Lung (tissue), 11 donors: ENCODE measurements at regions not wholly inside any gene's neighbourhood (a gene's known extent, or its start where the extent isn't known, plus 50 kb on each side); places are given as distances from the start of the nearest gene placed in this dataset.

Source experiments
- ATAC-seq: fragments of 200-7000 bp; cut with Tn5 transposase; one replicate; pipeline ENCODE4 v1.9.1; 2020; ENCODE audit warnings: moderate number of reproducible peaks; ENCODE audit not compliant: insufficient read depth, low FRiP score
- DNase-seq, 3 donors: peaks; one replicate each; pipeline ENCODE4 v3.0.0-alpha.2; 2013 to 2017
- H3K27ac ChIP-seq, 2 donors: one replicate each; pipeline ENCODE4 v1.5.1; 2013; ENCODE audit warnings: mild to moderate bottlenecking in 2 of 2, moderate library complexity in 2 of 2, control low read depth in 1 of 2, inconsistent platforms in 1 of 2, low read depth in 1 of 2, low read length in 1 of 2
- H3K27me3 ChIP-seq, 3 donors: one replicate each; pipeline ENCODE4 v1.5.1; 2013; ENCODE audit warnings: low read length in 2 of 3; ENCODE audit not compliant: control insufficient read depth in 3 of 3, insufficient read depth in 3 of 3
- H3K36me3 ChIP-seq, 4 donors: one replicate each; pipeline ENCODE4 v1.5.1; 2013; ENCODE audit warnings: low read length in 4 of 4, mild to moderate bottlenecking in 1 of 4, moderate library complexity in 1 of 4; ENCODE audit not compliant: control insufficient read depth in 4 of 4, insufficient read depth in 4 of 4
- H3K4me1 ChIP-seq, 5 donors: one replicate each; pipeline ENCODE4 v1.5.1; 2013; ENCODE audit warnings: low read length in 5 of 5, mild to moderate bottlenecking in 2 of 5, moderate library complexity in 1 of 5; ENCODE audit not compliant: control insufficient read depth in 5 of 5, insufficient read depth in 5 of 5
- H3K4me3 ChIP-seq: one replicate; pipeline ENCODE4 v1.5.1; 2013; ENCODE audit warnings: mild to moderate bottlenecking, control low read depth, moderate library complexity
- H3K9ac ChIP-seq, 2 donors: one replicate each; pipeline ENCODE4 v1.5.1; 2013; ENCODE audit warnings: low read length in 2 of 2, control low read depth in 1 of 2; ENCODE audit not compliant: insufficient read depth in 1 of 2
- H3K9me3 ChIP-seq, 4 donors: one replicate each; pipeline ENCODE4 v1.5.1; 2013; ENCODE audit warnings: low read length in 3 of 4, mild to moderate bottlenecking in 1 of 4, moderate library complexity in 1 of 4; ENCODE audit not compliant: control insufficient read depth in 4 of 4, insufficient read depth in 3 of 4
- WGBS, 2 donors: extraction: QIAGEN DNeasy Blood & Tissue Kit; methylation state at CpG; one replicate each; pipeline ENCODE4 v1.1.7; 2013; 5-methylcytosine and 5-hydroxymethylcytosine counted together
- TF ChIP-seq, protein P1 (sequence below): IDR thresholded peaks from 2 replicates; pipeline ENCODE4 v1.5.1; 2012; ENCODE audit warnings: mild to moderate bottlenecking; ENCODE audit errors: control extremely low read depth, extremely low read depth
- donor health status: control.
- donor health status: control.
- donor health status: Bipolar disorder and iron deficiency.
- donor health status: healthy.
- donor health status: DM: yes; HTN: yes; CAD: no.

- DNase-seq = no peak
- Histone ChIP-seq H3K4me3 (no peak overlapping the region), H3K27ac (no peak overlapping the region), H3K36me3 (no peaks in the 10 kb centered on the region), H3K4me1 (peaks cover 0 to 2% (median 0%) of the 10 kb centered on the region in 5 donors), H3K9me3 (no peaks in the 10 kb centered on the region), H3K27me3 (no peaks in the 10 kb centered on the region), H3K9ac (no peak overlapping the region)
- TF ChIP-seq, protein P1, sequence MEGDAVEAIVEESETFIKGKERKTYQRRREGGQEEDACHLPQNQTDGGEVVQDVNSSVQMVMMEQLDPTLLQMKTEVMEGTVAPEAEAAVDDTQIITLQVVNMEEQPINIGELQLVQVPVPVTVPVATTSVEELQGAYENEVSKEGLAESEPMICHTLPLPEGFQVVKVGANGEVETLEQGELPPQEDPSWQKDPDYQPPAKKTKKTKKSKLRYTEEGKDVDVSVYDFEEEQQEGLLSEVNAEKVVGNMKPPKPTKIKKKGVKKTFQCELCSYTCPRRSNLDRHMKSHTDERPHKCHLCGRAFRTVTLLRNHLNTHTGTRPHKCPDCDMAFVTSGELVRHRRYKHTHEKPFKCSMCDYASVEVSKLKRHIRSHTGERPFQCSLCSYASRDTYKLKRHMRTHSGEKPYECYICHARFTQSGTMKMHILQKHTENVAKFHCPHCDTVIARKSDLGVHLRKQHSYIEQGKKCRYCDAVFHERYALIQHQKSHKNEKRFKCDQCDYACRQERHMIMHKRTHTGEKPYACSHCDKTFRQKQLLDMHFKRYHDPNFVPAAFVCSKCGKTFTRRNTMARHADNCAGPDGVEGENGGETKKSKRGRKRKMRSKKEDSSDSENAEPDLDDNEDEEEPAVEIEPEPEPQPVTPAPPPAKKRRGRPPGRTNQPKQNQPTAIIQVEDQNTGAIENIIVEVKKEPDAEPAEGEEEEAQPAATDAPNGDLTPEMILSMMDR = no peak
- no peak for ATAC-seq
- WGBS, 2 donors = 59 to 60% methylated on average over 7 of the region's 7 CpGs
These were observed 192.2 kb upstream of the EXOC2 start for GRCh38 chr6:885051-885590.

DNA sequence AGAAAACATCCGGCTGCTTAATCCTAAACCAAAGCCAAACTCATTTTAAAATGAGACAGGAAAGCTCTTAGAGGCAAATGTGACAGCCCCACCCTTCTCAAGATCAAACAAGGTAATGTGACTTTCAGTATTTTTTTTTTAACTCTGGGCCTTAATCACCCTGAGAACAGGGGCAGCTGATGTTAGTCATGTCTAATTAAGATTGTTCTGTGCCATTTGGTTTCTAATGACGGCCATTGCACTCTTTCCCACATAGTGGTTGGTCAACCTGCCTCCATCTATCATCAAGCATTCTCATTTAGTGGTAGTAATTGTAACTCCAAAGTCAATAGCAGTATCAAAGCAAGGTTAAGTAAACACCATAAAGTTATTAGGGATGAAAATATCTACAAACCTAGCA lies 191.6 kb upstream of the EXOC2 start:
- Histone ChIP-seq H3K36me3 (no peaks in the 10 kb centered on the region), H3K27me3 (no peaks in the 10 kb centered on the region), H3K9me3 (no peaks in the 10 kb centered on the region), H3K4me3 (no peak overlapping the region), H3K9ac (no peak overlapping the region), H3K4me1 (peaks cover 0 to 3% (median 0%) of the 10 kb centered on the region in 5 donors), H3K27ac (no peak overlapping the region)
- TF ChIP-seq, protein P1 = no peak
- 61 to 76% methylated on average over 2 of the region's 2 CpGs for WGBS, 2 donors
- no peak for ATAC-seq
- DNase-seq = no peak

DNA sequence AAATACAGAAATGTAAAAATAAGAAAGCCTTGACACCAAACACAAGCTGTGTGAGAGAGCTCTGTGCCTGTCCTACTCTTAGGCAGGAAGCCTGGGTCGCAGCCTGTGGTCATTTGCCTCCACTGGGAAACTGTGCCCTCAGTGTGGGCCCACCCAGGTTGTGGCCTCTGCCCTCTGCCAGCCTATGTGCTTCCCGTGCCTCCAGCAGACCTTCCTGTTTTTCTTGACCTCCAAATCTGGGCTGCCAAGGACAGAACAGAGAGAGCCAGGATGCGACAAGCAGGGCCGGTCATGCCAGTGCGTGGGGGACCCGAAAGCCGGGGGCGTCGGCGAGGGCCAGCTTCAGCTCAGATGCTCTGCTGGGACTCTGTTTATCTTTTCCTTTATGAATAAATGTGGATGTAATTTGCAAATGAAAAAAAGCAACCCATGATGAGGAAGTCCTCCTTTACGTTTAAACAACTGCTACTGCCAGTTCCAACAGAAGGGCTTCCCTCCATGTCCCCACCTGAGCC lies 189.2 kb upstream of the EXOC2 start:
- no peak for DNase-seq
- H3K4me1 ChIP-seq = peaks cover 0 to 3% (median 0%) of the 10 kb centered on the region in 5 donors
- no peak overlapping the region for H3K27ac ChIP-seq
- WGBS, 2 donors = 71 to 77% methylated on average over 11 of the region's 11 CpGs
- no peak for ATAC-seq
- H3K36me3 ChIP-seq = no peaks in the 10 kb centered on the region
- no peaks in the 10 kb centered on the region for H3K27me3 ChIP-seq
- no peak overlapping the region for H3K4me3 ChIP-seq
- TF ChIP-seq, protein P1 = no peak
- H3K9me3 ChIP-seq = no peaks in the 10 kb centered on the region
- no peak overlapping the region for H3K9ac ChIP-seq

- WGBS, 2 donors = 57 to 66% methylated on average over 11 of the region's 11 CpGs
- no peak for ATAC-seq
These were observed 185.2 kb upstream of the EXOC2 start for GRCh38 chr6:878179-878578.

More at GRCh38 chr6:878179-878578, 185.2 kb upstream of the EXOC2 start:
- no peak overlapping the region for H3K27ac ChIP-seq
- H3K27me3 ChIP-seq = no peaks in the 10 kb centered on the region
- no peak overlapping the region for H3K4me3 ChIP-seq
- peaks cover 0 to 3% (median 0%) of the 10 kb centered on the region in 5 donors for H3K4me1 ChIP-seq
- H3K9me3 ChIP-seq = no peaks in the 10 kb centered on the region
- H3K9ac ChIP-seq = no peak overlapping the region
- no peaks in the 10 kb centered on the region for H3K36me3 ChIP-seq
- TF ChIP-seq, protein P1 = no peak
- no peak for DNase-seq
